ENCODE measurements at regions not wholly inside any gene's neighbourhood (a gene's known extent, or its start where the extent isn't known, plus 50 kb on each side); places are given as distances from the start of the nearest gene placed in this dataset.

- Histone ChIP-seq H3K18ac (ENCODE audit: low read depth in 1 of 2, low read length in 2 of 2) (no peak overlapping the region), H3K36me3 (ENCODE audit: control insufficient read depth in 1 of 2, insufficient read depth in 2 of 2, low read depth in 1 of 2, low read length in 2 of 2) (no peaks in the 10 kb centered on the region), H3K27me3 (ENCODE audit: control insufficient read depth in 1 of 2, insufficient read depth in 1 of 2, low read length in 2 of 2) (no peaks in the 10 kb centered on the region), H2AFZ (ENCODE audit: low read depth, low read length) (no peak overlapping the region), H3K27ac (ENCODE audit: low read length, poor library complexity, severe bottlenecking) (no peak overlapping the region), H4K8ac (ENCODE audit: low read length) (no peak overlapping the region), H3K4me2 (ENCODE audit: low read length, poor library complexity, severe bottlenecking) (no peak overlapping the region), H2BK12ac (ENCODE audit: low read length in 2 of 2) (no peak overlapping the region), H3K4me3 (ENCODE audit: insufficient read depth in 1 of 2, low read depth in 1 of 2, low read length in 2 of 2) (no peak overlapping the region), H3K79me1 (replicated peaks; ENCODE audit: low read length, poor library complexity, severe bottlenecking) (no peaks in the 10 kb centered on the region), H2AK5ac (ENCODE audit: low read length, severe bottlenecking) (no peak overlapping the region), H3K9ac (ENCODE audit: low read length) (no peak overlapping the region), H2BK120ac (ENCODE audit: low read depth, low read length) (no peak overlapping the region), H3K4me1 (ENCODE audit: control insufficient read depth, insufficient read depth, low read depth, low read length) (no peaks in the 10 kb centered on the region), H3K4ac (ENCODE audit: low read depth in 1 of 2, low read length in 2 of 2) (no peak overlapping the region), H2BK15ac (ENCODE audit: low read depth, poor library complexity, severe bottlenecking) (no peak overlapping the region), H3K9me3 (ENCODE audit: control insufficient read depth, low read length) (peaks cover 26% of the 10 kb centered on the region), H4K91ac (ENCODE audit: low read length) (no peak overlapping the region), H3K23ac (ENCODE audit: low read length in 2 of 2) (no peak overlapping the region), H3K14ac (ENCODE audit: low read length in 2 of 2) (no peak overlapping the region), H2BK5ac (ENCODE audit: low read depth, low read length, poor library complexity, severe bottlenecking) (no peak overlapping the region)
- DNase-seq: no peak
- WGBS: 73% methylated on average over 4 of the region's 5 CpGs
Measured at GRCh38 chr2:2919026-2919425, 458.6 kb downstream of the EIPR1 start.

GRCh38 chr2:2916621-2917020 is 461.0 kb downstream of the EIPR1 start:
- Histone ChIP-seq H3K27ac (ENCODE audit: low read length, poor library complexity, severe bottlenecking) (no peak overlapping the region), H4K8ac (ENCODE audit: low read length) (no peak overlapping the region), H4K91ac (ENCODE audit: low read length) (no peak overlapping the region), H3K4ac (ENCODE audit: low read depth in 1 of 2, low read length in 2 of 2) (no peak overlapping the region), H2AFZ (ENCODE audit: low read depth, low read length) (no peak overlapping the region), H3K79me1 (replicated peaks; ENCODE audit: low read length, poor library complexity, severe bottlenecking) (no peaks in the 10 kb centered on the region), H3K4me2 (ENCODE audit: low read length, poor library complexity, severe bottlenecking) (no peak overlapping the region), H3K4me3 (ENCODE audit: insufficient read depth in 1 of 2, low read depth in 1 of 2, low read length in 2 of 2) (no peak overlapping the region), H3K14ac (ENCODE audit: low read length in 2 of 2) (no peak overlapping the region), H2BK12ac (ENCODE audit: low read length in 2 of 2) (no peak overlapping the region), H2AK5ac (ENCODE audit: low read length, severe bottlenecking) (no peak overlapping the region), H2BK120ac (ENCODE audit: low read depth, low read length) (no peak overlapping the region), H2BK5ac (ENCODE audit: low read depth, low read length, poor library complexity, severe bottlenecking) (no peak overlapping the region), H2BK15ac (ENCODE audit: low read depth, poor library complexity, severe bottlenecking) (no peak overlapping the region), H3K4me1 (ENCODE audit: control insufficient read depth, insufficient read depth, low read depth, low read length) (no peaks in the 10 kb centered on the region), H3K18ac (ENCODE audit: low read depth in 1 of 2, low read length in 2 of 2) (no peak overlapping the region), H3K23ac (ENCODE audit: low read length in 2 of 2) (no peak overlapping the region), H3K27me3 (ENCODE audit: control insufficient read depth in 1 of 2, insufficient read depth in 1 of 2, low read length in 2 of 2) (no peaks in the 10 kb centered on the region), H3K9me3 (ENCODE audit: control insufficient read depth, low read length) (peaks cover 26% of the 10 kb centered on the region), H3K9ac (ENCODE audit: low read length) (no peak overlapping the region), H3K36me3 (ENCODE audit: control insufficient read depth in 1 of 2, insufficient read depth in 2 of 2, low read depth in 1 of 2, low read length in 2 of 2) (no peaks in the 10 kb centered on the region)
- 68% methylated on average over 5 of the region's 5 CpGs for WGBS
- DNase-seq: no peak

DNA sequence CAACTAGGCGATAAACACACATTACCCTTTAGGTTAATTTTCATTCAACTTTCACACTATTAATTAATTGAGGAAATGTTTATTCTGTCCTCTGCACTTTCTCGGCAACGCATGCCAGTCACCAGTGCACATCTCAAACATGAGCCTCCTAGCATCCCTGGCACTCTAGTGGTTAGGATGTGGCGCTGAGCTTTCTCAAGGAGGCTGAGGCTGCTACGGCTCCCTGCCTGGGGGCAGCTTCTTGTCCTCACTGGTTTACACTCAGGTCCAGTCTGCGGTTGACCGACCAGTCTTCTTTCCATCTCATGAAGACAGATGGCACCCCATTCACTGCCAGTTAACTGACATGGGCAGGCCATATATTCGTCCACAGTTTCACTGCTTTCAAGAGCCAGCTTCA is 463.4 kb downstream of the EIPR1 start:
- no peak overlapping the region for H2BK12ac ChIP-seq (ENCODE audit: low read length in 2 of 2)
- H3K4ac ChIP-seq (ENCODE audit: low read depth in 1 of 2, low read length in 2 of 2): no peak overlapping the region
- H4K8ac ChIP-seq (ENCODE audit: low read length): no peak overlapping the region
- H3K4me3 ChIP-seq (ENCODE audit: insufficient read depth in 1 of 2, low read depth in 1 of 2, low read length in 2 of 2): no peak overlapping the region
- H3K9ac ChIP-seq (ENCODE audit: low read length): no peak overlapping the region
- peaks cover 23% of the 10 kb centered on the region for H3K9me3 ChIP-seq (ENCODE audit: control insufficient read depth, low read length)
- H3K79me1 ChIP-seq (replicated peaks; ENCODE audit: low read length, poor library complexity, severe bottlenecking): no peaks in the 10 kb centered on the region
- no peaks in the 10 kb centered on the region for H3K36me3 ChIP-seq (ENCODE audit: control insufficient read depth in 1 of 2, insufficient read depth in 2 of 2, low read depth in 1 of 2, low read length in 2 of 2)
- H2BK120ac ChIP-seq (ENCODE audit: low read depth, low read length): no peak overlapping the region
- 79% methylated on average over 8 of the region's 8 CpGs for WGBS
- no peak overlapping the region for H2BK15ac ChIP-seq (ENCODE audit: low read depth, poor library complexity, severe bottlenecking)
- no peak overlapping the region for H3K18ac ChIP-seq (ENCODE audit: low read depth in 1 of 2, low read length in 2 of 2)
- H3K4me2 ChIP-seq (ENCODE audit: low read length, poor library complexity, severe bottlenecking): no peak overlapping the region
- no peak overlapping the region for H4K91ac ChIP-seq (ENCODE audit: low read length)
- H2AK5ac ChIP-seq (ENCODE audit: low read length, severe bottlenecking): no peak overlapping the region
- no peaks in the 10 kb centered on the region for H3K27me3 ChIP-seq (ENCODE audit: control insufficient read depth in 1 of 2, insufficient read depth in 1 of 2, low read length in 2 of 2)
- no peaks in the 10 kb centered on the region for H3K4me1 ChIP-seq (ENCODE audit: control insufficient read depth, insufficient read depth, low read depth, low read length)
- no peak overlapping the region for H3K27ac ChIP-seq (ENCODE audit: low read length, poor library complexity, severe bottlenecking)
- DNase-seq: no peak
- H2BK5ac ChIP-seq (ENCODE audit: low read depth, low read length, poor library complexity, severe bottlenecking): no peak overlapping the region
- no peak overlapping the region for H2AFZ ChIP-seq (ENCODE audit: low read depth, low read length)
- no peak overlapping the region for H3K23ac ChIP-seq (ENCODE audit: low read length in 2 of 2)
- H3K14ac ChIP-seq (ENCODE audit: low read length in 2 of 2): no peak overlapping the region

DNA sequence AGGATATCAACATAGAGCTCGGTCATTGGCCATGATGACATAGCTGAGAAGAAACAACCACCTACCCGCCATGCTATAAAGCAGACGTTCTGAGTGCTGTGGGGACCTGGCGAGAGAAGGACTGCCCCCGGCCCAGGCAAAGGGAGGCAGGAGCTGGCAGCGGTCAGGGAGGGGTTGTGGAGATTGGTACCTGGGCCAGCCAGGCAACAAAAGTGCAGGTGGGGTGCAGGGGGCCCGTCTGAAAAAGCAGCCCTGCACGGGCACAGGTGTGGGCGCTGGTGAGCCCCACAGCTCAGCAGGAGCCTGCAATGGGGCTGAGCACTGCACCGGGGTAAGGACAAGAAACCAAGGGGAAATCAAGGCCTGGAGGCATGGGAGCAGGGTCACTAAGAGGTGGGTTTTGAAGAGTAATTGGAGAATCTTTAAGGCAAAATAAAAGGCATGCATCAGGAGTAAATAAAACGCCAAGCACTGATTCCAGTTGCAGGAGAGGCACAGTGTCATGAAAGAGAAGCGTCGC is 464.0 kb downstream of the EIPR1 start:
- H3K18ac ChIP-seq (ENCODE audit: low read depth in 1 of 2, low read length in 2 of 2): no peak overlapping the region
- H4K91ac ChIP-seq (ENCODE audit: low read length): no peak overlapping the region
- H3K27ac ChIP-seq (ENCODE audit: low read length, poor library complexity, severe bottlenecking): no peak overlapping the region
- H3K36me3 ChIP-seq (ENCODE audit: control insufficient read depth in 1 of 2, insufficient read depth in 2 of 2, low read depth in 1 of 2, low read length in 2 of 2): no peaks in the 10 kb centered on the region
- H2AK5ac ChIP-seq (ENCODE audit: low read length, severe bottlenecking): no peak overlapping the region
- 76% methylated on average over 13 of the region's 13 CpGs for WGBS
- no peak overlapping the region for H3K4me2 ChIP-seq (ENCODE audit: low read length, poor library complexity, severe bottlenecking)
- no peak overlapping the region for H3K4me3 ChIP-seq (ENCODE audit: insufficient read depth in 1 of 2, low read depth in 1 of 2, low read length in 2 of 2)
- no peak overlapping the region for H3K14ac ChIP-seq (ENCODE audit: low read length in 2 of 2)
- H3K9me3 ChIP-seq (ENCODE audit: control insufficient read depth, low read length): peaks cover 23% of the 10 kb centered on the region
- no peak overlapping the region for H2BK12ac ChIP-seq (ENCODE audit: low read length in 2 of 2)
- no peak overlapping the region for H4K8ac ChIP-seq (ENCODE audit: low read length)
- no peak overlapping the region for H2BK15ac ChIP-seq (ENCODE audit: low read depth, poor library complexity, severe bottlenecking)
- H3K4ac ChIP-seq (ENCODE audit: low read depth in 1 of 2, low read length in 2 of 2): no peak overlapping the region
- no peak overlapping the region for H2BK120ac ChIP-seq (ENCODE audit: low read depth, low read length)
- H2BK5ac ChIP-seq (ENCODE audit: low read depth, low read length, poor library complexity, severe bottlenecking): no peak overlapping the region
- no peak for DNase-seq
- no peak overlapping the region for H2AFZ ChIP-seq (ENCODE audit: low read depth, low read length)
- H3K23ac ChIP-seq (ENCODE audit: low read length in 2 of 2): no peak overlapping the region
- H3K9ac ChIP-seq (ENCODE audit: low read length): no peak overlapping the region
- no peaks in the 10 kb centered on the region for H3K4me1 ChIP-seq (ENCODE audit: control insufficient read depth, insufficient read depth, low read depth, low read length)
- no peaks in the 10 kb centered on the region for H3K79me1 ChIP-seq (replicated peaks; ENCODE audit: low read length, poor library complexity, severe bottlenecking)
- H3K27me3 ChIP-seq (ENCODE audit: control insufficient read depth in 1 of 2, insufficient read depth in 1 of 2, low read length in 2 of 2): no peaks in the 10 kb centered on the region

All from mesenchymal stem cell (in vitro differentiated cells and primary cell).